Nephron (organoid): ENCODE measurements at regions not wholly inside any gene's neighbourhood (a gene's known extent, or its start where the extent isn't known, plus 50 kb on each side); places are given as distances from the start of the nearest gene placed in this dataset.
"Not testable (repeated sequence)": the region's sequence is repeated elsewhere in the genome, so short reads cannot be mapped to it uniquely, and the experiment has no call there.

Experiments
- H3K27ac Mint-ChIP-seq, 3 experiments: 2 replicates each; pipeline ENCODE4 v1.8.0; 2020; ENCODE audit warnings: mixed read lengths in 3 of 3, mild to moderate bottlenecking in 2 of 3, moderate library complexity in 1 of 3
- H3K27me3 Mint-ChIP-seq: 2 replicates; pipeline ENCODE4 v1.8.0; 2021; ENCODE audit warnings: low read depth, mild to moderate bottlenecking, moderate library complexity, mixed read lengths
- H3K36me3 Mint-ChIP-seq: 2 replicates; pipeline ENCODE4 v1.8.0; 2020; ENCODE audit warnings: low read depth, mixed read lengths
- H3K4me1 Mint-ChIP-seq: 2 replicates; pipeline ENCODE4 v1.8.0; 2020; ENCODE audit warnings: mixed read lengths
- H3K4me3 Mint-ChIP-seq, 3 experiments: 2 replicates each; pipeline ENCODE4 v1.8.0; 2020; ENCODE audit warnings: mild to moderate bottlenecking in 3 of 3, mixed read lengths in 3 of 3, moderate library complexity in 2 of 3
- H3K9me3 Mint-ChIP-seq: 2 replicates; pipeline ENCODE4 v1.8.0; 2020; ENCODE audit warnings: mixed read lengths
- CTCF ChIP-seq, 3 experiments: fragments of 200-600 bp; sonication (generic); IDR thresholded peaks; one replicate each; pipeline ENCODE4 v1.5.0; 2021; ENCODE audit warnings: antibody characterized with exemption in 3 of 3; ENCODE audit not compliant: unreplicated experiment in 3 of 3

GRCh38 chr6:174036-174435 is 118.3 kb upstream of the DUSP22 start:
- Mint-ChIP-seq H3K36me3 (peaks cover 4% of the 10 kb centered on the region), H3K4me1 (no peaks in the 10 kb centered on the region), H3K27ac (no peak overlapping the region), H3K4me3 (no peak overlapping the region), H3K27me3 (peaks cover 41% of the 10 kb centered on the region), H3K9me3 (peaks cover 11% of the 10 kb centered on the region)
- TF ChIP-seq CTCF (IDR thresholded peaks at IDR 0.05; ENCODE audit: unreplicated experiment in 3 of 3), result no peak

DNA sequence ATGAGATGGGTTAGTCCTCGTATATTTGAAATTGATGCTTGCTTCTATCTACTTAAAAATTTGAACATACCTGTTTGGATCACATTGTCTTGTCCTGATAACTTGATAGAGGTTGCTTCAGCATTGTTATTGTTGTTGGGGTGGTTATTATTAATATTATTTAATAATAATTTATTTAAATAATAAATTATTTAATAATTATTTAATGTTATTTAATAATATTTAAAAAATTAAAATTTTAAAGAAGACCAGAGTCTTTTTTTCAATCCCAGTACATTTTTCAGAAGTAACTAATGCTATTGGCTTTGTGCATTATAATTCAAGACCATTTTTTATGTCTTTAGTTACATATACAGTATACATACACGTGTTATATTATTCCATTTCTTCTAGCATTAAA is 116.6 kb upstream of the DUSP22 start:
- Mint-ChIP-seq H3K9me3 (peaks cover 11% of the 10 kb centered on the region), H3K4me3 (no peak overlapping the region), H3K36me3 (peaks cover 4% of the 10 kb centered on the region), H3K4me1 (no peaks in the 10 kb centered on the region), H3K27ac (no peak overlapping the region), H3K27me3 (peaks cover 37% of the 10 kb centered on the region)
- no peak for TF ChIP-seq CTCF (IDR thresholded peaks at IDR 0.05; ENCODE audit: unreplicated experiment in 3 of 3)

GRCh38 chr6:176766-177165 is 115.5 kb upstream of the DUSP22 start:
- Mint-ChIP-seq H3K4me1 (no peaks in the 10 kb centered on the region), H3K27me3 (peaks cover 27% of the 10 kb centered on the region)

GRCh38 chr6:178119-178518 is 114.2 kb upstream of the DUSP22 start:
- H3K4me1 Mint-ChIP-seq, result no peaks in the 10 kb centered on the region
- peaks cover 4% of the 10 kb centered on the region for H3K36me3 Mint-ChIP-seq
- H3K4me3 Mint-ChIP-seq, result no peak overlapping the region
- H3K27me3 Mint-ChIP-seq, result peaks cover 25% of the 10 kb centered on the region
- TF ChIP-seq CTCF (IDR thresholded peaks at IDR 0.05; ENCODE audit: unreplicated experiment in 3 of 3), result no peak
- peaks cover 6% of the 10 kb centered on the region for H3K9me3 Mint-ChIP-seq
- H3K27ac Mint-ChIP-seq, result no peak overlapping the region

More at GRCh38 chr6:176766-177165, 115.5 kb upstream of the DUSP22 start:
- TF ChIP-seq CTCF (IDR thresholded peaks at IDR 0.05; ENCODE audit: unreplicated experiment in 3 of 3), result no peak
- H3K4me3 Mint-ChIP-seq, result no peak overlapping the region
- peaks cover 4% of the 10 kb centered on the region for H3K36me3 Mint-ChIP-seq
- peaks cover 9% of the 10 kb centered on the region for H3K9me3 Mint-ChIP-seq
- H3K27ac Mint-ChIP-seq, result no peak overlapping the region

DNA sequence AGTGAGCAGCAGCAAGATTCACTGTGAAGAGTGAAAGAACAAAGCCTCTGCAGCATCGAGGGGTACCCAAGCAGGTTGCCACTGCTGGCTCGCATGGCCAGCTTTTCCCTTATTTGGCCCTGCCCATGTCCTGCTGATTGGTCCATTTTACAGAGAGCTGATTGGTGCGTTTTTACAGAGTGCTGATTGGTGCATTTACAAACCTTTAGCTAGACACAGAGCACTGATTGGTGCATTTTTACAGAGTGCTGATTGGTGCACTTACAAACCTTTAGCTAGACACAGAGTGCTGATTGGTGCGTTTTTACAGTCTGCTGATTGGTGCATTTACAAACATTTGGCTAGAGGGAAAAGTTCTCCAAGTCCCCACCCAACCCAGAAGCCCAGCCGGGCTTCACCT is 113.4 kb upstream of the DUSP22 start:
- not testable (repeated sequence) for H3K4me1 Mint-ChIP-seq

DNA sequence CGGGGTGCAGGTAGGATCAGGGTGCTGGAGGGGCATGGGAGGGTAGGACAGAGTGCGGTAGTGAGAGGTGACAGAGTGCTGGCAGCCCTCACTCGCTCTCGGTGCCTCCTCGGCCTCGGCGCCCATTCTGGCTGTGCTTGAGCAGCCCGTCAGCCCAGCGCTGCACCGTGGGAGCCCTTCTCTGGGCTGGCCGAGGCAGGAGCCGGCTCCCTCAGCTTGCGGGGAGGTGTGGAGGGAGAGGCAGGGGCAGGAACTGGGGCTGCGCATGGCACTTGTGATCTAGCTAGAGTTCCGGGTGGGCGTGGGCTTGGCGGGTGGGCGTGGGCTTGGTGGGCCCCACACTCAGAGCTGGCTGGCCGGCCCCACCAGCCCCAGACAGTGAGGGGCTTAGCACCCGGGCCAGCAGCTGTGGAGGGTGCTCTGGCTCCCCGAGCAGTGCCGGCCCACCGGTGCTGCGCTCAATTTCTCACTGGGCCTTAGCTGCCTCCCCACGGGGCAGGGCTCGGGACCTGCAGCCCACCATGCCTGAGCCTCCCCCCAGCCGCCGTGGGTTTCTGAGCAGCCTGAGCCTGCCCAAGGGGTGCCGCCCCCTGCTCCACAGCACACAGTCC is 112.8 kb upstream of the DUSP22 start:
- H3K27me3 Mint-ChIP-seq, result peaks cover 24% of the 10 kb centered on the region
- H3K4me3 Mint-ChIP-seq, result no peak overlapping the region
- TF ChIP-seq CTCF (IDR thresholded peaks at IDR 0.05; ENCODE audit: unreplicated experiment in 3 of 3), result no peak
- H3K27ac Mint-ChIP-seq, result no peak overlapping the region
- H3K9me3 Mint-ChIP-seq, result peaks cover 6% of the 10 kb centered on the region
- H3K4me1 Mint-ChIP-seq, result peaks cover 4% of the 10 kb centered on the region
- peaks cover 4% of the 10 kb centered on the region for H3K36me3 Mint-ChIP-seq

More for the DNA sequence above, 113.4 kb upstream of the DUSP22 start:
- H3K36me3 Mint-ChIP-seq, H3K9me3 Mint-ChIP-seq, H3K27ac Mint-ChIP-seq, H3K4me3 Mint-ChIP-seq: not testable (repeated sequence)
- H3K27me3 Mint-ChIP-seq, result peaks cover 27% of the 10 kb centered on the region

GRCh38 chr6:180091-180694 is 112.1 kb upstream of the DUSP22 start:
- peaks cover 11% of the 10 kb centered on the region for H3K4me1 Mint-ChIP-seq
- not testable (repeated sequence) for H3K4me3 Mint-ChIP-seq, H3K36me3 Mint-ChIP-seq, H3K9me3 Mint-ChIP-seq, H3K27ac Mint-ChIP-seq
- peaks cover 17% of the 10 kb centered on the region for H3K27me3 Mint-ChIP-seq
